ENCODE measurements at regions not wholly inside any gene's neighbourhood (a gene's known extent, or its start where the extent isn't known, plus 50 kb on each side); places are given as distances from the start of the nearest gene placed in this dataset.
A peak's percentile ranks its signal among the peaks of the same experiment; 100 is the strongest.

DNA sequence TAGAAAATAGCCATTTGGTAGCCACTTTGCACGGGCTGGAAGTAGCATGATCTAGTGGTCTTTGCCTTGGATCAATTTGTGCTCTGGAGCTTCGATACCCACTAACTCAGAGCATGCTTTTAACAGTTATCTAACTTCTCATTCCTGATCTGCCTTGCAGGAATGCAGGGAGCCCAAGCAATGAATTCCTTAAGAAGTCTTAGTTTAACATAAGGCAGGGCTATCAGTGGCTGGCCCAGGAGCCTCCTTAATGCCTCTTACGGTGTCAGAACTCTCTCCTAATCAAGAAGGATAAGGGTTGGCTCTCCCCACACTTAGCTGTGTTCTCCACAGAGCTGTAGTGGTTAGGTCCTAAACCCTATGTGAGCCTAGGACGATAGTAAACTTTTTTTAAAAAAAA lies 95.8 kb upstream of the TBCA start:
- Histone ChIP-seq H3K27me3 (replicated peaks) (no peaks in the 10 kb centered on the region), H3K27ac (no peak overlapping the region), H3K4me3 (ENCODE audit: low read depth, low read length) (no peak overlapping the region), H3K36me3 (replicated peaks) (no peaks in the 10 kb centered on the region)
- TF ChIP-seq, protein P1, sequence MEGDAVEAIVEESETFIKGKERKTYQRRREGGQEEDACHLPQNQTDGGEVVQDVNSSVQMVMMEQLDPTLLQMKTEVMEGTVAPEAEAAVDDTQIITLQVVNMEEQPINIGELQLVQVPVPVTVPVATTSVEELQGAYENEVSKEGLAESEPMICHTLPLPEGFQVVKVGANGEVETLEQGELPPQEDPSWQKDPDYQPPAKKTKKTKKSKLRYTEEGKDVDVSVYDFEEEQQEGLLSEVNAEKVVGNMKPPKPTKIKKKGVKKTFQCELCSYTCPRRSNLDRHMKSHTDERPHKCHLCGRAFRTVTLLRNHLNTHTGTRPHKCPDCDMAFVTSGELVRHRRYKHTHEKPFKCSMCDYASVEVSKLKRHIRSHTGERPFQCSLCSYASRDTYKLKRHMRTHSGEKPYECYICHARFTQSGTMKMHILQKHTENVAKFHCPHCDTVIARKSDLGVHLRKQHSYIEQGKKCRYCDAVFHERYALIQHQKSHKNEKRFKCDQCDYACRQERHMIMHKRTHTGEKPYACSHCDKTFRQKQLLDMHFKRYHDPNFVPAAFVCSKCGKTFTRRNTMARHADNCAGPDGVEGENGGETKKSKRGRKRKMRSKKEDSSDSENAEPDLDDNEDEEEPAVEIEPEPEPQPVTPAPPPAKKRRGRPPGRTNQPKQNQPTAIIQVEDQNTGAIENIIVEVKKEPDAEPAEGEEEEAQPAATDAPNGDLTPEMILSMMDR (IDR thresholded peaks at IDR 0.05; ENCODE audit: low read depth, low read length, missing control alignments), result no peak
- in situ Hi-C loops (cut with HindIII; ENCODE audit: low pct_ligation_motif_present, low sequenced_read_pairs), result no loop called here
- no peak for DNase-seq

DNA sequence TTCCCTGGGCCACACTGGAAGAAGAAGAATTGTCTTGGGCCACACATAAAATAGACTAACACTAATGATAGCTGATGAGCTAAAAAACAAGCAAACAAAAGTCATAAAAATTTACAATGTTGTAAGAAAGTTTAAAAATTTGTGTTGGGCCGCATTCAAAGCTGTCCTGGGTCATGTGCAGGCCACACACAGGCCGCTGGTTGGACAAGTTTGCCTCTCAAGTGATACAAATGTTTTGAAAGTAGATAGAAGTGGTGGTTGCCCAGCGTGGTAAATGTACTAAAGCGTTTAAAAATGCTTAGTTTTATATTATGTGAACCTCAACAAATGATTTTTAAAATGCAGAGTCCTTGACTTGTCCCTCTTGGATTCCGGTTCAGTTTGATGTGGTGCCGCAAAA lies 94.9 kb upstream of the TBCA start:
- no peak overlapping the region for H3K4me3 ChIP-seq (ENCODE audit: low read depth, low read length)
- in situ Hi-C loops (cut with HindIII; ENCODE audit: low pct_ligation_motif_present, low sequenced_read_pairs), result no loop called here
- TF ChIP-seq, protein P1 (IDR thresholded peaks at IDR 0.05; ENCODE audit: low read depth, low read length, missing control alignments), result no peak
- H3K36me3 ChIP-seq (replicated peaks), result no peaks in the 10 kb centered on the region
- H3K27me3 ChIP-seq (replicated peaks), result no peaks in the 10 kb centered on the region
- DNase-seq, result no peak
- no peak overlapping the region for H3K27ac ChIP-seq

DNA sequence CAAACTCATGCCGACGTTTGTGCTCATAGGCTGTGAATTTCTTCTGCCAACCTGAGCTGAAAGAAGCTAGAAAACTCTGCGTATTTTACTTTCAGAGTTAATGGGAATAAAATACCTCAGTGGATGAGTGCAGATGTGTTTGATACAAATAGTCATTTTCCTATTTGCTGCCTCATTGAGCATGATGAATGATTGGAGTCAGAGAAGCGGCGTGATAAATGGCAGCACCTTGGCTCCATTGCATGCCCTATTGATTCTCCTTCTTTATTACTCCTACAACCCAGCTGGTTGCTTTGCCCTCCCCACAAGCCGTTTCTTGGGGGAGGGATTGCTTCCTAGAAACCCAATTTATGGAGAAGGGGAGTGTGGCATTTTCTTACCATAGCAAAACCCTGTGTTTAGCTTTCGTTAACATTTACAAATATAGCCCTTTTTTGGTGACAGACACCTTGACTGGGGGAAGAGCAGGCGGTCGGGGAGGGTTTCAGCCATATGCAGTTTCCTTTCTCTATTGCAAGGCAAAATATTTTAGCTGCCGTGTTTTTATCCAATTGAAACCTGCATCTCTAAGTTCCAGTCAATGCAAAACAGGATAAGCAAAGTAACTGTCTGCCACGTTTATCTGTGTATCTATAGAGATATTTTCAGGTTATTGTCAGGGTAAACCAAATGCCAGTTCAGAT lies 93.1 kb upstream of the TBCA start:
- in situ Hi-C loops (cut with HindIII; ENCODE audit: low pct_ligation_motif_present, low sequenced_read_pairs), result no loop called here
- DNase-seq, result no peak
- Histone ChIP-seq H3K36me3 (replicated peaks) (no peaks in the 10 kb centered on the region), H3K27ac (no peak overlapping the region), H3K4me3 (ENCODE audit: low read depth, low read length) (no peak overlapping the region), H3K27me3 (replicated peaks) (no peaks in the 10 kb centered on the region)
- TF ChIP-seq, protein P1 (IDR thresholded peaks at IDR 0.05; ENCODE audit: low read depth, low read length, missing control alignments), result no peak

DNA sequence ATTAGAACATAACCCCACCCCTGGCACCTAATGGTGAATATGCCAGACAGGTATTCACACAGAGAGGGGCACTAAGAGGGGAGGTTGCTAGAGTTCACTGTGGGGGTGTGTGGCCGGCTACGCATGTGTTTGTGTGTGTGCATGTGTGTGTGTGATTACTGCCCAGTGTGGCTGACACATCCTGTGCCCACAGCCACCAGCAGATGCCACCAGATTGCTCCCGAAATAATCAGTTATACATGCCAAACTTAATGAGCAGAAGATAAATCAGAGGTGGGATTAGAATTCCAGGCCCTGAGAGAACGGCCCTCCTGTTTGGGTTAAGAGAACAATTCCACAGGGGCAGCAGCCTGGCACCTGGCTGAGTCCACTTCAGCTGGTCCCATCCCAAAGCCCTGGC lies 91.8 kb upstream of the TBCA start:
- DNase-seq, result no peak
- in situ Hi-C loops (cut with HindIII; ENCODE audit: low pct_ligation_motif_present, low sequenced_read_pairs), result no loop called here
- TF ChIP-seq, protein P1 (IDR thresholded peaks at IDR 0.05; ENCODE audit: low read depth, low read length, missing control alignments), result no peak

DNA sequence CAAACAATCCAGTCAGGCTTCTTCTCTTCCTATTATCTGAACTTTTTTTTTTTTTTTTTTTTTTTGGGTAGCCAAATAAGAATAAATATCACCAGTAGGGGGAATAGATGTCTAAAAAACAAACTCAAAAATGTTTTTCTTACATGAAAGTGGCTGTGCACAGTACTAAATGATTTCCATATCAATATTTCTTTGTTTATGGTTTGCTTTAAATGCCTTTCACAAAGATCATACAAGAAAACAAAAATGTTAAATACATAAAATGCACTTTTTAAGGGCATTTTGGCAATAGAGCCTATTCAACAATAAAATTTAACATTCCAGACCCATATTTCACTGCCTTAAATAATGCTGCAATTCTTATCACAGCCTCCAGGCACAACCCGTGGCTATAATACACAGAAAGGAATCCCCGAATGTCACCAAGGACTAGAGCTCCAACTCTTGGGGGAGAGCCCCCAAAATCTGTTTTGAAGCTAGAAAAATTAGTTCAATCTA lies 91.1 kb upstream of the TBCA start:
- no peak overlapping the region for H3K4me3 ChIP-seq (ENCODE audit: low read depth, low read length)
- TF ChIP-seq, protein P1 (IDR thresholded peaks at IDR 0.05; ENCODE audit: low read depth, low read length, missing control alignments), result peak; percentile 56
- H3K27me3 ChIP-seq (replicated peaks), result no peaks in the 10 kb centered on the region
- H3K27ac ChIP-seq, result no peak overlapping the region
- in situ Hi-C loops (cut with HindIII; ENCODE audit: low pct_ligation_motif_present, low sequenced_read_pairs), result no loop called here
- no peak for DNase-seq
- H3K36me3 ChIP-seq (replicated peaks), result no peaks in the 10 kb centered on the region

More for the DNA sequence above, 91.8 kb upstream of the TBCA start:
- H3K36me3 ChIP-seq (replicated peaks), result no peaks in the 10 kb centered on the region
- no peaks in the 10 kb centered on the region for H3K27me3 ChIP-seq (replicated peaks)
- no peak overlapping the region for H3K4me3 ChIP-seq (ENCODE audit: low read depth, low read length)
- H3K27ac ChIP-seq, result no peak overlapping the region

DNA sequence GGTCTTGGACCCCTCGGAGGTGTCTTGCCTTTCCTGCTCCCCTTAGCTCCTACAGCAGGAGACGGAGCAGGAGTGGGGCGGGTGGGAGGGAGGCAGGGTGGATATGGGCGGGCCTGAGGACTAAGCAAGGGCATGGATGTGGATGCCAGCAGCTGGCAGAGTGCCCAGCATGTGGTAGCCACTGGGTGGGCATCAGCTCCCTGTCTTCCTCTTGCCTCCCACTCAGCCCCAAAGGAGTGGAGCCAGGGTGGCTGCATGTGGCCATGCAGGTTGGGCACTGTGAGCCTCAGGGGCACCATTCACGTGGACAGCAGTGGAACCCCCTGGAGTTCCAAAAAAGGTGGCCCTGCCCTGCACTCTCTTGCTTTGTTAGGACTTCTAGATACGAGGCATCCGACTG lies 90.1 kb upstream of the TBCA start:
- in situ Hi-C loops (cut with HindIII; ENCODE audit: low pct_ligation_motif_present, low sequenced_read_pairs), result no loop called here
- Histone ChIP-seq H3K27me3 (replicated peaks) (no peaks in the 10 kb centered on the region), H3K36me3 (replicated peaks) (no peaks in the 10 kb centered on the region), H3K4me3 (ENCODE audit: low read depth, low read length) (no peak overlapping the region), H3K27ac (no peak overlapping the region)
- no peak for DNase-seq
- TF ChIP-seq, protein P1 (IDR thresholded peaks at IDR 0.05; ENCODE audit: low read depth, low read length, missing control alignments), result no peak

Measured in brain microvascular endothelial cell (primary cell).